IMR-90 (cell line): ENCODE measurements at regions not wholly inside any gene's neighbourhood (a gene's known extent, or its start where the extent isn't known, plus 50 kb on each side); places are given as distances from the start of the nearest gene placed in this dataset.

Experiments used
- ATAC-seq: fragments of 200-7000 bp; cut with Tn5 transposase; 2 replicates; pipeline ENCODE4 v1.9.1; 2020; ENCODE audit warnings: low read depth, mild to moderate bottlenecking, moderate library complexity
- BruUV-seq: library from RNA; stranded (reverse); fragments of 400-500 nt; replicated peaks from 2 replicates; lab custom pipeline; 2021; lab: Mats Ljungman, UMichigan
- CTCF ChIA-PET: fragments of 300-600 bp; formaldehyde crosslinking; extraction: SDS; loops from one replicate; lab custom pipeline; 2021; ENCODE audit warnings: antibody characterized with exemption; lab: Yijun Ruan, JAX
- POLR2A ChIA-PET: fragments of 300-600 bp; sonication (Branson Sonifier 250); formaldehyde crosslinking; loops from one replicate; lab custom pipeline; 2022; ENCODE audit warnings: antibody characterized with exemption; ENCODE audit not compliant: unreplicated experiment; lab: Charles Lee
- DNase-seq: peaks from one replicate; pipeline ENCODE4 v3.0.0; 2013
- H2AFZ ChIP-seq: replicated peaks from 2 replicates; pipeline ENCODE3; 2013; ENCODE audit warnings: low read length, mild to moderate bottlenecking; ENCODE audit not compliant: poor library complexity
- H2AK5ac ChIP-seq: 2 replicates; pipeline ENCODE4 v1.6.1; 2013; ENCODE audit warnings: low read depth, low read length, inconsistent platforms
- H2AK9ac ChIP-seq: replicated peaks from 2 replicates; pipeline ENCODE3; 2013; ENCODE audit warnings: mild to moderate bottlenecking, low read depth, low read length, moderate library complexity; ENCODE audit not compliant: poor library complexity
- H2BK120ac ChIP-seq: 2 replicates; pipeline ENCODE4 v1.6.1; 2013; ENCODE audit warnings: low read depth, low read length, inconsistent platforms
- H2BK15ac ChIP-seq: 3 replicates; pipeline ENCODE4 v1.6.1; 2013; ENCODE audit warnings: low read depth, low read length, inconsistent platforms
- H2BK20ac ChIP-seq: 2 replicates; pipeline ENCODE4 v1.6.1; 2013; ENCODE audit warnings: low read depth, mild to moderate bottlenecking, inconsistent platforms, low read length, moderate library complexity
- H2BK5ac ChIP-seq: 2 replicates; pipeline ENCODE4 v1.6.1; 2013; ENCODE audit warnings: mild to moderate bottlenecking, low read depth, low read length, inconsistent platforms; ENCODE audit not compliant: poor library complexity, severe bottlenecking
- H3K14ac ChIP-seq: replicated peaks from 2 replicates; pipeline ENCODE4 v1.6.1; 2013; ENCODE audit warnings: low read depth, low read length, inconsistent platforms
- H3K18ac ChIP-seq: 2 replicates; pipeline ENCODE4 v1.6.1; 2013; ENCODE audit warnings: low read depth, low read length, control low read depth
- H3K23ac ChIP-seq: 2 replicates; pipeline ENCODE4 v1.6.1; 2013; ENCODE audit warnings: low read depth, low read length, inconsistent platforms
- H3K27ac ChIP-seq: 2 replicates; pipeline ENCODE4 v1.5.1; 2013; ENCODE audit warnings: mild to moderate bottlenecking, control low read depth, low read length; ENCODE audit not compliant: insufficient read depth
- H3K27me3 ChIP-seq: 2 replicates; pipeline ENCODE4 v1.6.1; 2013; ENCODE audit warnings: low read length; ENCODE audit not compliant: control insufficient read depth, insufficient read depth
- H3K36me3 ChIP-seq: 2 replicates; pipeline ENCODE4 v1.6.1; 2013; ENCODE audit warnings: low read length, mixed read lengths; ENCODE audit not compliant: control insufficient read depth, insufficient read depth
- H3K4ac ChIP-seq: 2 replicates; pipeline ENCODE4 v1.6.1; 2013; ENCODE audit warnings: low read depth, low read length, inconsistent platforms
- H3K4me1 ChIP-seq: 2 replicates; pipeline ENCODE4 v1.6.1; 2013; ENCODE audit warnings: low read length, mixed read lengths; ENCODE audit not compliant: control insufficient read depth, insufficient read depth
- H3K4me2 ChIP-seq: 2 replicates; pipeline ENCODE4 v1.6.1; 2013; ENCODE audit warnings: low read depth, mild to moderate bottlenecking, control low read depth, low read length, moderate library complexity
- H3K4me3 ChIP-seq: 2 replicates; pipeline ENCODE4 v1.5.1; 2013; ENCODE audit warnings: low read depth, mild to moderate bottlenecking, control low read depth, low read length, moderate library complexity; ENCODE audit not compliant: insufficient read depth
- H3K56ac ChIP-seq: 2 replicates; pipeline ENCODE4 v1.6.1; 2013; ENCODE audit warnings: low read length, inconsistent platforms; ENCODE audit not compliant: insufficient read depth; ENCODE audit errors: extremely low read depth
- H3K79me1 ChIP-seq, 2 experiments: 2 replicates each; pipeline ENCODE4 v1.6.1; 2013; ENCODE audit warnings: low read length in 2 of 2, inconsistent platforms in 1 of 2, low read depth in 1 of 2
- H3K9ac ChIP-seq: 2 replicates; pipeline ENCODE4 v1.6.1; 2013; ENCODE audit warnings: low read depth, low read length, control low read depth
- H3K9me1 ChIP-seq: 2 replicates; pipeline ENCODE4 v1.6.1; 2013; ENCODE audit warnings: low read length, inconsistent platforms; ENCODE audit not compliant: insufficient read depth
- H3K9me3 ChIP-seq: 2 replicates; pipeline ENCODE4 v1.6.1; 2013; ENCODE audit warnings: low read length; ENCODE audit not compliant: control insufficient read depth, insufficient read depth
- H4K20me1 ChIP-seq: 2 replicates; pipeline ENCODE4 v1.6.1; 2013; ENCODE audit warnings: low read length, inconsistent platforms; ENCODE audit not compliant: insufficient read depth
- H4K5ac ChIP-seq: 2 replicates; pipeline ENCODE4 v1.6.1; 2013; ENCODE audit warnings: mild to moderate bottlenecking, low read depth, low read length, control low read depth
- H4K8ac ChIP-seq, 2 experiments: 2 replicates each; pipeline ENCODE4 v1.6.1; 2013; ENCODE audit warnings: low read depth in 2 of 2, low read length in 2 of 2, control low read depth in 1 of 2, inconsistent platforms in 1 of 2
- H4K91ac ChIP-seq: 2 replicates; pipeline ENCODE4 v1.6.1; 2013; ENCODE audit warnings: low read depth, low read length, inconsistent platforms; ENCODE audit not compliant: insufficient read depth
- BHLHE40 ChIP-seq: fragments of 150-350 bp; IDR thresholded peaks from 2 replicates; pipeline ENCODE4 v1.6.1; 2016; ENCODE audit warnings: mild to moderate bottlenecking, low read depth, low read length
- CEBPB ChIP-seq: IDR thresholded peaks from 2 replicates; pipeline ENCODE4 v1.6.1; 2012; ENCODE audit warnings: low read depth, low read length, improper control_type of control experiment
- CHD1 ChIP-seq: IDR thresholded peaks from 2 replicates; pipeline ENCODE4 v1.6.1; 2012; ENCODE audit warnings: low read depth, low read length, improper control_type of control experiment
- CTCF ChIP-seq: conservative IDR thresholded peaks from 2 replicates; pipeline ENCODE4 v1.5.1; 2012; ENCODE audit warnings: mild to moderate bottlenecking, low read depth, low read length, improper control_type of control experiment
- FOS ChIP-seq: fragments of 150-350 bp; IDR thresholded peaks from 2 replicates; pipeline ENCODE4 v1.6.1; 2016; ENCODE audit warnings: low read depth, low read length
- MAFK ChIP-seq: IDR thresholded peaks from 2 replicates; pipeline ENCODE4 v1.6.1; 2012; ENCODE audit warnings: low read depth, low read length, improper control_type of control experiment
- MAZ ChIP-seq: IDR thresholded peaks from 2 replicates; pipeline ENCODE4 v1.6.1; 2012; ENCODE audit warnings: low read depth, mild to moderate bottlenecking, low read length, improper control_type of control experiment, moderate library complexity, borderline replicate concordance
- MXI1 ChIP-seq: IDR thresholded peaks from 2 replicates; pipeline ENCODE4 v1.6.1; 2012; ENCODE audit warnings: low read depth, mild to moderate bottlenecking, low read length, moderate library complexity, borderline replicate concordance
- NFE2L2 ChIP-seq: fragments of 150-350 bp; IDR thresholded peaks from 2 replicates; pipeline ENCODE4 v1.6.1; 2016; ENCODE audit warnings: low read depth, mild to moderate bottlenecking, low read length
- POLR2A ChIP-seq: IDR thresholded peaks from 2 replicates; pipeline ENCODE4 v1.6.1; 2012; ENCODE audit warnings: mild to moderate bottlenecking, low read depth, low read length
- RAD21 ChIP-seq: IDR thresholded peaks from 2 replicates; pipeline ENCODE4 v1.6.1; 2012; ENCODE audit warnings: low read length, improper control_type of control experiment
- RCOR1 ChIP-seq: IDR thresholded peaks from 2 replicates; pipeline ENCODE4 v1.6.1; 2012; ENCODE audit warnings: mild to moderate bottlenecking, low read length, improper control_type of control experiment; ENCODE audit not compliant: insufficient replicate concordance
- RFX5 ChIP-seq: IDR thresholded peaks from 2 replicates; pipeline ENCODE4 v1.8.0; 2012; ENCODE audit warnings: low read depth, mild to moderate bottlenecking, low read length, moderate library complexity
- SMC3 ChIP-seq: fragments of 150-350 bp; IDR thresholded peaks from 2 replicates; pipeline ENCODE4 v1.6.1; 2016; ENCODE audit warnings: low read depth, mild to moderate bottlenecking, antibody characterized with exemption, low read length, moderate library complexity
- WGBS, 2 experiments: methylation state at CpG; one replicate each; pipeline versions ENCODE4 v1.1.5 to v1.1.7; 2013; ENCODE audit warnings: missing lambda C conversion rate in 2 of 2; ENCODE audit not compliant: insufficient read length in 1 of 2; ENCODE audit errors: extremely low coverage in 2 of 2; 5-methylcytosine and 5-hydroxymethylcytosine counted together
- dilution Hi-C: fragments of 300-500 bp; cut with HindIII; formaldehyde crosslinking; loops from one replicate; pipeline ENCODE4 v1.14.3; 2018; ENCODE audit warnings: low sequenced_read_pairs; ENCODE audit not compliant: unreplicated experiment
- in situ Hi-C: fragments of 300-500 bp; cut with MboI; formaldehyde crosslinking; loops from 3 replicates; pipeline ENCODE4 v1.14.3; 2019; ENCODE audit warnings: low sequenced_read_pairs, inconsistent platforms, mixed read lengths
- intact Hi-C: fragments of 100-400 bp; cut with micrococcal nuclease; formaldehyde crosslinking; loops from 2 replicates; pipeline ENCODE4 v1.10.0; 2022
- TF ChIP-seq, protein P1 (sequence below): fragments of 150-350 bp; IDR thresholded peaks from 2 replicates; pipeline ENCODE4 v1.6.1; 2017; ENCODE audit warnings: mild to moderate bottlenecking, antibody characterized with exemption, low read length, low read depth
- TF ChIP-seq, protein P2 (sequence below): fragments of 150-350 bp; IDR thresholded peaks from 2 replicates; pipeline ENCODE4 v1.6.1; 2016; ENCODE audit warnings: low read depth, mild to moderate bottlenecking, low read length, moderate library complexity, borderline replicate concordance

DNA sequence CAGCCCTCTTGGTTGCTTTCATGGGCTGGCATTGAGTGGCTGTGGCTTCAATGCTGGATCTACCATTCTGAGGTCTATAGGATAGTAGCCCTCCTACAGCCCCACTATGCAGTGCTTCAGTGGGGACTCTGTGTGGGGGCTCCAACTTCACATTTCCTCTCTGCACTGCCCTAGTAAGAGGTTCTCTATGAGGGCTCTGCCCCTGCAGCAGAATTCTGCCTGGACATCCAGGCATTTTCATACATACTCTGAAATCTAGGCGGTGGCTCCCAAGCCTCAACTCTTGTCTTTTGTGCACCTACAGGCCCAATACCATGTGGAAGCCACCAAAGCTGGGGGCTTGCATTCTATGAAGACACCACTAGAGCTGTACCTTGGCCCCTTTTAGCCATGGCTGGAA, 195.8 kb downstream of the IGSF11 start:
- ATAC-seq: no peak

More for the DNA sequence above, 195.8 kb downstream of the IGSF11 start:
- H3K9me1 ChIP-seq: no peaks in the 10 kb centered on the region
- H3K27me3 ChIP-seq: no peaks in the 10 kb centered on the region
- H4K5ac ChIP-seq: no peak overlapping the region
- TF ChIP-seq POLR2A: no peak
- TF ChIP-seq SMC3: no peak
- TF ChIP-seq RAD21: no peak
- TF ChIP-seq FOS: no peak
- no peak for TF ChIP-seq MAZ
- TF ChIP-seq MAFK: no peak
- TF ChIP-seq, protein P1, sequence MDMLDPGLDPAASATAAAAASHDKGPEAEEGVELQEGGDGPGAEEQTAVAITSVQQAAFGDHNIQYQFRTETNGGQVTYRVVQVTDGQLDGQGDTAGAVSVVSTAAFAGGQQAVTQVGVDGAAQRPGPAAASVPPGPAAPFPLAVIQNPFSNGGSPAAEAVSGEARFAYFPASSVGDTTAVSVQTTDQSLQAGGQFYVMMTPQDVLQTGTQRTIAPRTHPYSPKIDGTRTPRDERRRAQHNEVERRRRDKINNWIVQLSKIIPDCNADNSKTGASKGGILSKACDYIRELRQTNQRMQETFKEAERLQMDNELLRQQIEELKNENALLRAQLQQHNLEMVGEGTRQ: no peak
- no peak for TF ChIP-seq BHLHE40
- no peak for TF ChIP-seq MXI1
- TF ChIP-seq CTCF: no peak
- no peak for TF ChIP-seq CEBPB
- no peak for TF ChIP-seq CHD1
- no peak for TF ChIP-seq NFE2L2
- TF ChIP-seq, protein P2, sequence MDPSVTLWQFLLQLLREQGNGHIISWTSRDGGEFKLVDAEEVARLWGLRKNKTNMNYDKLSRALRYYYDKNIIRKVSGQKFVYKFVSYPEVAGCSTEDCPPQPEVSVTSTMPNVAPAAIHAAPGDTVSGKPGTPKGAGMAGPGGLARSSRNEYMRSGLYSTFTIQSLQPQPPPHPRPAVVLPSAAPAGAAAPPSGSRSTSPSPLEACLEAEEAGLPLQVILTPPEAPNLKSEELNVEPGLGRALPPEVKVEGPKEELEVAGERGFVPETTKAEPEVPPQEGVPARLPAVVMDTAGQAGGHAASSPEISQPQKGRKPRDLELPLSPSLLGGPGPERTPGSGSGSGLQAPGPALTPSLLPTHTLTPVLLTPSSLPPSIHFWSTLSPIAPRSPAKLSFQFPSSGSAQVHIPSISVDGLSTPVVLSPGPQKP: no peak
- TF ChIP-seq RFX5: no peak
- TF ChIP-seq RCOR1: no peak
- H3K27ac ChIP-seq: no peak overlapping the region
- H3K18ac ChIP-seq: no peak overlapping the region
- H3K4me1 ChIP-seq: no peaks in the 10 kb centered on the region
- no peak overlapping the region for H2BK20ac ChIP-seq
- no peak overlapping the region for H2AK5ac ChIP-seq
- no peak overlapping the region for H2BK15ac ChIP-seq
- H2BK120ac ChIP-seq: no peak overlapping the region
- H3K79me1 ChIP-seq: no peaks in the 10 kb centered on the region
- no peak for DNase-seq
- H2AK9ac ChIP-seq: no peak overlapping the region
- no CpG with 5 or more reads among the region's 1 CpG for WGBS, 2 experiments
- POLR2A ChIA-PET: no interaction called here
- no peak overlapping the region for H3K4ac ChIP-seq
- CTCF ChIA-PET: no interaction called here
- H3K9me3 ChIP-seq: peaks cover 8% of the 10 kb centered on the region; the same call in 1 of the 2 replicates
- no TSS peak for BruUV-seq
- no peak overlapping the region for H4K91ac ChIP-seq
- dilution Hi-C loops: no loop called here
- H3K14ac ChIP-seq: no peak overlapping the region
- H4K8ac ChIP-seq: no peak overlapping the region
- H3K4me2 ChIP-seq: no peak overlapping the region
- intact Hi-C loops: no loop called here
- H3K36me3 ChIP-seq: no peaks in the 10 kb centered on the region
- H3K4me3 ChIP-seq: no peak overlapping the region
- H2BK5ac ChIP-seq: no peak overlapping the region
- in situ Hi-C loops: no loop called here
- H2AFZ ChIP-seq: no peak overlapping the region
- no peak overlapping the region for H3K56ac ChIP-seq
- no peaks in the 10 kb centered on the region for H4K20me1 ChIP-seq
- no peak overlapping the region for H3K23ac ChIP-seq
- H3K9ac ChIP-seq: no peak overlapping the region
